C4-2B (cell line): ENCODE measurements at regions not wholly inside any gene's neighbourhood (a gene's known extent, or its start where the extent isn't known, plus 50 kb on each side); places are given as distances from the start of the nearest gene placed in this dataset.
A peak's percentile ranks its signal among the peaks of the same experiment; 100 is the strongest.

Source experiments
- ZFX ChIP-seq: fragments of 450-650 bp; IDR thresholded peaks from 2 replicates; pipeline ENCODE4 v1.6.1; 2017
- TF ChIP-seq, protein P1 (sequence below): fragments of 450-650 bp; conservative IDR thresholded peaks from 2 replicates; pipeline ENCODE4 v1.5.1; 2017; ENCODE audit warnings: mild to moderate bottlenecking

DNA sequence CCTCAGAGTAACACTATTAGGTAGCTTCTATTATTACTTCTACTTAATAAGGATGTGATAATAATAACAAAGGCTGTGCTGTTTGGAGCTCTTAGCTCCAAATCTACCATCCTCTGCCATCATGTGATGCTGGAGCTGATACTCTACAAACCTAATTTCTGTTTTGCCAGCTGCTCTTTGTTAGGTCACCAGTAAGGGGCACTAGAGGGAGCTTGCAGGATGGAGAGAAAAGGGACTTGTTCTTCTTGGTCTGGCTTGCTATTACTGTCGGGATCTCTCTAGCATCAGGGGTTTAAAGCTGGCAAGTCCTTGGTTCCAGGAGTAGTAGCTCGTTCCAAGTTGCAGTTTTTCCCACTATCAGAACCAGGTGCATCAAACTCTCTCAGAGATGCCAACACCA, 194.9 kb upstream of the KBTBD8 start:
- TF ChIP-seq, protein P1, sequence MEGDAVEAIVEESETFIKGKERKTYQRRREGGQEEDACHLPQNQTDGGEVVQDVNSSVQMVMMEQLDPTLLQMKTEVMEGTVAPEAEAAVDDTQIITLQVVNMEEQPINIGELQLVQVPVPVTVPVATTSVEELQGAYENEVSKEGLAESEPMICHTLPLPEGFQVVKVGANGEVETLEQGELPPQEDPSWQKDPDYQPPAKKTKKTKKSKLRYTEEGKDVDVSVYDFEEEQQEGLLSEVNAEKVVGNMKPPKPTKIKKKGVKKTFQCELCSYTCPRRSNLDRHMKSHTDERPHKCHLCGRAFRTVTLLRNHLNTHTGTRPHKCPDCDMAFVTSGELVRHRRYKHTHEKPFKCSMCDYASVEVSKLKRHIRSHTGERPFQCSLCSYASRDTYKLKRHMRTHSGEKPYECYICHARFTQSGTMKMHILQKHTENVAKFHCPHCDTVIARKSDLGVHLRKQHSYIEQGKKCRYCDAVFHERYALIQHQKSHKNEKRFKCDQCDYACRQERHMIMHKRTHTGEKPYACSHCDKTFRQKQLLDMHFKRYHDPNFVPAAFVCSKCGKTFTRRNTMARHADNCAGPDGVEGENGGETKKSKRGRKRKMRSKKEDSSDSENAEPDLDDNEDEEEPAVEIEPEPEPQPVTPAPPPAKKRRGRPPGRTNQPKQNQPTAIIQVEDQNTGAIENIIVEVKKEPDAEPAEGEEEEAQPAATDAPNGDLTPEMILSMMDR: peak; percentile 32
- TF ChIP-seq ZFX: no peak
